G401 (cell line): ENCODE measurements at regions not wholly inside any gene's neighbourhood (a gene's known extent, or its start where the extent isn't known, plus 50 kb on each side); places are given as distances from the start of the nearest gene placed in this dataset.
A peak's percentile ranks its signal among the peaks of the same experiment; 100 is the strongest.

ENCODE experiments used
- DNase-seq: peaks from one replicate; pipeline ENCODE4 v3.0.0-alpha.2; 2015; ENCODE audit warnings: low spot score
- in situ Hi-C: cut with HindIII; loops from 2 replicates; pipeline ENCODE4 v1.10.0; 2016; ENCODE audit warnings: low sequenced_read_pairs, mixed read lengths

GRCh38 chr3:18790384-18790783, 357.9 kb upstream of the KCNH8 start:
- DNase-seq = no peak
- in situ Hi-C loops = no loop called here

- DNase-seq = no peak
- in situ Hi-C loops = no loop called here
These were observed 358.6 kb upstream of the KCNH8 start for GRCh38 chr3:18789734-18790133.

DNA sequence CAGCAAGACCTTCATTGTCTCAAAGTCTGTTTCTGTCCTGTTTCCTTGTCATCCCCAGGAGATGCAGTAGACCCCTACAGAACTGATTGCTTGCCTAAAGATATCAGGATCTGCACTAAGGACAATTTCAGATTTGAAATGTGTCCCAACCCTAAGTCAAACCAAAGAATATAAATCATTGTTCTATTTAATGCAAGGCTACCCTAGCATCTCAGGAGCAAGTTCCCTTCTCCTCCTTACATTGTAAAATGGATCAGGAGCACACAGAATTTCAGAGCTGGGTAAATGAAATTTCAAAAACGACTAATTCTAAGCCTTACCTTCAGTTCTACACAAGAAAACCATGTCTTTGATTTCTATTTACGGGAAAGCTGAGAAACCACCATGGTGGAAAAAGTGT, 360.9 kb upstream of the KCNH8 start:
- in situ Hi-C loops = no loop called here
- no peak for DNase-seq

DNA sequence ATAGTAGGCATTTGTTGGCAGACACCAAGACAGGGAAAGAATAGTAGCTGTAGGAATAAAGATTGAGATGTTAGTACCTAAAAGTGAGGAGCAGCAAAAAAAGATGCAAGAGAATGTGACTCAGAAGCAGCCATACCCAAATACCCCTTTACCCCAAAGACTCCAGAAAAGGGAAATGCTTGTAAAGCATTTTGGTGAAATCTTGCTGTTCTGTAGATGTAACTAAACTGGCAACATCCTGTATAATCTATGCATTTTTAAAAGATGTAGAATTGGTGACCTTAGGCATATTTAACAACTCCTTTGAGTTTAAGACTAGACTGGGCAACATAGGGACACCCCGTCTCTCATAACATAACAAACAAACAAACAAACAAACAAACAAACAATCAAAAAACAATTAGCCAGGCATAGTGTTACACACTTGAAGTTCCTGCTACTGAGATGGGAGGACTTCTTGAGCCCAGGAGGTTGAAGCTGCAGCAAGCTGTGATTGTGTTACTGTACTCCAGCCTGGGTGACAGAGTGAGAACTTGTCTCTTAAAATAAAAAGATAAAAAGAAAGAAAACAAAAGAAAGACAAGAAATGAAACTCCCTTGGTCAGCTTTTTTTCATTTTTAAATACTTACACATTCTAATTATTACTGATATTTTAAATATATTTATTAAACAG, 361.5 kb upstream of the KCNH8 start:
- in situ Hi-C loops = no loop called here

GRCh38 chr3:18782191-18782590, 357.1 kb upstream of the SATB1 start:
- in situ Hi-C loops = no loop called here
- DNase-seq = no peak

More for the DNA sequence above, 361.5 kb upstream of the KCNH8 start:
- DNase-seq = no peak

DNA sequence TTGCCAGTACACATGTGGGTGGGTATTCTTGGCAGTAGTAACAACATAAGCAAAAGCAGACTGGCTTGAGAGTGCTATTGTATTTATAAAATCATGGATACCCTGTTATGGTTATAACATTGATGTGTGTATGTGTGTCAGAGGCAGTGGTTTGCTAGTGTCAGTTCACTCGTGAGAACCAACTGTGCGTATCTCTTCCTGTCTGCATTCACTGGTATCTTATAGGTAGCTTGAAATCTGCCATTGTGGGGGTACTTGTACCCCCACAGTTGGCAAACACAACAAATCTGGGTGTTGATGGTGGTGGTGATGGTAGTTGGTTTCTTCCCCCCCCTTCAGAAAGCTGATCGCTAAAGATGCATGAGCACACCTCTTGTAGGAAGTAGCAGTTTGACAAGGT, 355.8 kb upstream of the SATB1 start:
- in situ Hi-C loops = no loop called here
- DNase-seq = no peak

DNA sequence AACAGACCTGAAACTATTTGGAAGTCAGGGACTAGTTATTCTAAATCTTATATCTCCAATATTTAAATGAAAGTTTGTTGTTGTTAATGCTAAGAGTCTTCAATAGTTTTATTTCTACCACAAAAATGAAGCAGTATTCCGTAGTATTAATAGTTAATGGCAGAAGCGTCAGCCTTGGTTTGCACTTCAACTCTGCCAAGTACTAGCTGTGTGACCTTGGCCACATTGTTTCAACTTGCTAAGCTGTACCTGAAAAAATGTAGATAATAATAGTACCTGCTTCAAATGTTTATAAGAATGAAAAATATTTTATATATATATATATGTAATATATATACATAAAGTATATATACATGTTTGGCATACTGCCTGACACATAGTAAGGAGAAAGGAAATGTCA, 354.6 kb upstream of the SATB1 start:
- no peak for DNase-seq
- in situ Hi-C loops = no loop called here

- in situ Hi-C loops = no loop called here
- DNase-seq = no peak
These were observed 353.5 kb upstream of the SATB1 start for GRCh38 chr3:18778598-18778997.

DNA sequence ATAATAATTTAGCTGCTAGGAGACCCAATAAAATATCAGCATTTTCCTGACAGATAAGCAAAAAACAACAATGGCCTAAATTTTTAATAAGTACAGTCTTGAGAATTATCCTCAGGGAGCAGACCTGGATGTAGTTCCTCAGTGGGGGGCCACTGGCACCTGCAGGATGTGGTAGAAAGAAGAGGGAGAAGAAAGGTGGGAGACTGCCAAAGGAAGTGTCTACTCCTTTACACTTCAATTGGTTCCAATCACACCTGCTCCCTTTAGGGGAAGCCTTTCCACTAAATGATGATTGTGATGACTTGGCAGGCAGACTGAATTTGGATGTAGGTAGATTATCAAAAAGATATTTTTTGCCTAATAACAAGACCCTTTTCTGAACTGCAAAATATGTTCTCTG, 353.0 kb upstream of the SATB1 start:
- in situ Hi-C loops = no loop called here
- DNase-seq = no peak

DNA sequence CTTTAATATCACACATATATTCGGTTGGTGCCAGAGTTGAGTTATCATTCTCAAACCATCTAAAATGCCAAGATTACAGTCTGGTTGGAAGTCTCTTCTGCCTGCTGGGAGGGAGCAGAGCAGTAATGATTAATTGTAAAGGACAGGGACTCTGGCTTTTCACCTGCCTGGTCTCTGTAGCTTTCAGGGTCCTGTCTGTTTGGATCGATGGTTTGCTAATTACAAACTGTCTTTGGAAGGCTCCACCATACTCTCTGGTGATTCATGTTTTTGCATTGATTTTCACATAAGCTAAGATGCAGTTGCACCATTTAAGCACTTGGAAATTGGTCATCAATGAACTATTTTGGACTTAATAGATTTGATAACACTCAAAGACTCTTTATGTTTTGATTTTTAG, 350.4 kb upstream of the SATB1 start:
- in situ Hi-C loops = no loop called here
- no peak for DNase-seq

DNA sequence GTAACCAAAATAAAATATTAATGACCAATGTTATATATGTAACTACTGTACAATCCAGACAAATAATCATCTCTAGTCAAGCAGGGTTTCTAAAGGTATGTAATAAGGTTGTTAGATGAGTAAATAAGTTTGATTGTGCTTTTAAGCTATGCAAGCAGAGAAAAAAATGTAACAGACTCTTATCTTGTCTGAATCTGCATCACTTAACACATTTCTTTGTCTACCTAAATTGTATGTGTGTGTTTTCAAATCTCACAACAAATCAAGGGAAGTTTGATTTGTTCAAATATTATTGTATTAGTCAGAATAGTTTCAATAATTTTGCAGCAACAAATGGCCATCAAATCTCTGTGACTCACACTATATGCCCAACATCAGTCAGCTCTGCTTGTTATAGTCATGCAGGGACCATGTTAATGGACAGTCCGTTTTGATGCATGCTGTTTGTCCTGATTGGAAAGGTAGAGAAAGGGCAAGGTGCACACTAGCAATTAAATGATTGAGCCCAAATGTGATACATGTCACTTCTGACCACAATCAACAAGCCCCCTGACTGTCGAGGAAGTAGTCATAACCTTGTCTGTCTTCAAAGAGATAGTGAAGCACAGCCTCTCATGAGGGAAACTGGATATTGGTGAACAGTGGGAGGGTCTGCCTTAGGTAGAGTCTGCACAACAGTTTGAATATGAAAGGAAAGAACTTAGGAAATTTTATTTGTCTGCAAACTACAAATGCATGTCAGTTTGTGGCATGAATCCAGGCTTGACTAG, 349.4 kb upstream of the SATB1 start:
- DNase-seq = no peak
- in situ Hi-C loops = no loop called here

DNA sequence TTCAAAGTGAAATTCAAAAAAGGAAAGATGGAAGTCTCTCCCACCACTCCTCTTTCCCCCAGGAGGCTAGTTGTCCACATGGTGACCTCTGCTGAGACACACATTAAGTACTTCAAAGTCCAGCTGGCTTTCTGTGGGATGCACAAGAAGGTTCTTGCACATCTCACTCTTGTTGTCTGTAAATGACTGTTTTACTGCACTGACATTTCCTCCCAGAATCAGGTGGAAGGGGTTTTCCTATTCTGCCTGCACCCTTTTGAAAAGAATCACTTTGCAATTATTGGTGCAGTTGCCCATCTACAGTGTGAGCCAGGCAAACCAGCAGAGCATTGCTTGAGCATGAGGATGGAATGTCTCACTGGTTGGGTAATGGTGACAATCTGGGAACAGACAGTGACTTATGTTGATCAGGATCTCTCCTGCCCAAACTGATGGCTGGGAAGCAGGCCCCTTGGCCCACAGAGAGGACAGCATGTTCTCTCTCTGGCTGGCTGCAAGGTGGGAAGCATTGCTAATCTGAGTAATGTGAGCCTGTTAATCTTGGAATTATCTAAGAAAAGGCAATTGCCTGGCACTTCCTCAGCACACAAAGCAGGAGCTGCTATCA, 347.7 kb upstream of the SATB1 start:
- in situ Hi-C loops = no loop called here
- peak; percentile 77 for DNase-seq

- in situ Hi-C loops = no loop called here
- peak; percentile 81 for DNase-seq
These were observed 346.8 kb upstream of the SATB1 start for GRCh38 chr3:18771931-18772330.

GRCh38 chr3:18770800-18771199, 345.7 kb upstream of the SATB1 start:
- no peak for DNase-seq
- in situ Hi-C loops = no loop called here

DNA sequence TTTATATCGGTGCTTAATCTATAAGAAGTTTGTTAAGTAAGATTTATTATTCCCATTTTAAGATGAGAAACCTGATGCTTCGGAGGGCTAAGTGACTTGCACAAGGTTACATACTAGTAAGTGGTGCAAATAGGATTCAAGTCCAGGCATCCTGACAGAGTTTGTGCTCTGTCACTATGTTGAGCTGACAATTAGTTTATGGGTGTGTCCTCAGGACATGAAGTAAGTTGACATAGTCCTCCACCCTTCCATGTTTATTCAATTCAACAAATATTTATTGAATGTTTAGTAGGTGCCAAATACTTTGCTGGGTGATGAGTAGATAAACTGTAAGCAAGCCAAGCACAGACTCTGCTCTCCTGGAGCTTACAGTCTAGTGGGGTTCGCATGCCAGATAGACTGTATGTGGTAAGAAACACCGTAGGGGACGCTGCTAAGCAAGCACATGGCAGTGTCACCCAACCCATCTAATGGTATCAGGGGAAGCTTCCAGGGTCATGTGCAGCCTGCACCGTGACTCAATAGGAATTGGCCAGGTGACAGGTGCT, 342.7 kb upstream of the SATB1 start:
- in situ Hi-C loops = no loop called here

DNA sequence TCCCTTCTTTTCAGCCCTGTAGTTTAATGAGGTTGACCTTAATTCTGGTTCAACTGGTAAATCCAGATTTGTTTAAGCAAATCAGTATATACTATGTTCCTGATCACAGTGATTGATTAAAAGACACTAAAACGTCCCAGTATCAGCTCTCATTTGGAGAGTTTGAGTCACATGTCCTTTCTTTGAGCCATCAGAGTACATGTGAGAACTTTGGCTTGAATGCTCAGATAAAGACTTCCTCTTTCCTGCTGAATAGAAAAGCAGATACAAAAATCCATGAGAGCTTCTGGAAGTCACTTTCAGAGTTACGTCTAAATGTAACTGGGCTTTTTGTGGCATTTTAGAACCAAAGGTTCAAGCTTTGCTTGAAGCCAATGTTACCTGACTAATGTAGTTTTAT, 341.8 kb upstream of the SATB1 start:
- DNase-seq = no peak
- in situ Hi-C loops = no loop called here

More for the DNA sequence above, 342.7 kb upstream of the SATB1 start:
- no peak for DNase-seq

DNA sequence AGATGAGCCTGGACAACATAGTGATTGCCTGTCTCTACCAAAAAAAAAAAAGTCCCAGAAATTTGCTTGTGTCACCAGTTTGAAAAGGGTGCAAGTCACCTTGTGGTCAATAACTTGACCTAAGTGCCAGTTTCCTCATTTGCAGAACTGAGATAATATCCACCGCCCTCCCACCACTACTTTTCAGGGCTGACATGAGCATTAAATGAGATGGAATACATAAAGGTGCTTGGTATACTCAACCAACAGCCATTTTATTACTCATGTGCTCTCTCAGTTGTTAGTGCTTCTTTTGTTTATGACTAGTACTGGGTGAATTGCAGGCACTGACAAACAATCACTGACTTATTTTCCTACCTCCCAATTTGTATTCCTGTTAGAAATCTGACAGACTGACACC, 340.5 kb upstream of the SATB1 start:
- in situ Hi-C loops = no loop called here
- DNase-seq = no peak

DNA sequence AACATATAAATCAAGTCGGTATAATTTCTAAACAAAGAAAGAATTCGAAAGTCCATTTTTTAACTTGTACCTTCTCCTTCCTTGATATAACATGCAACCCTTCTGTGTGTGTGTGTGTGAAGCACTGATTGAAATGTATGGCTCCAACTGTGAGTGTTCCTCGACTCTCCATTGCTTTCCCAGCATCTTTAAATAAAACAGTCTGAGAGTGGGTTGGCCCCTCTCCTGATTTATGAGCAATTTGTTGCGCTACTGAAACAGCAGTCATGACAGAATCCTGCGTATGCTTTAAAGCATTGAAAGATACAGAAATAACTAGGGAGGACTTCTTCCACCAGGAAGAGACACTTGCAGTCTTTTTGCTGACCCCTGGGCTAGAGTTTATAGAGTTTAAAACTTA, 340.0 kb upstream of the SATB1 start:
- in situ Hi-C loops = no loop called here
- no peak for DNase-seq

DNA sequence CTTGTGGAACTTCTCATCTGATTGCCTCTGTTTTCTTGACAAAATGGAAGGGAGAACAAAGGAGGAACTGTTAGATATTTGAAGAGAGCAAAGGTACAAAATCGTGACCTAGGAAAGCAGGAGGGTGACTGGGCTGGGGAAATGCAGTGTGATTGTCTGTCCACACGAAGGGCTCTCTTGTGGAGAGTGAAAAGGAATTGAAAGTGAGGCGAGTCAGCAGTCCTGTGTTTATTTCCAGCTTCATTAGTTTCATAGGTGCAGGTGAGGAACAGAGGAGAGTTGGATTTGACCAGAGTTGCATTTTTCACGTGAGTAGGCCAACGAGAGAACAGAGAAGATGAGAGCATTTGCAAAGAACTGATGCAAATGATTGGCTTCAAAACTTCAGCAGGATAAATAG, 336.4 kb upstream of the SATB1 start:
- DNase-seq = no peak
- in situ Hi-C loops = no loop called here

GRCh38 chr3:18758047-18758704, 333.0 kb upstream of the SATB1 start:
- in situ Hi-C loops = no loop called here
- DNase-seq = peak; percentile 10
